OCI-LY3 (cell line): ENCODE measurements at regions not wholly inside any gene's neighbourhood (a gene's known extent, or its start where the extent isn't known, plus 50 kb on each side); places are given as distances from the start of the nearest gene placed in this dataset.

Source experiments
- H2AFZ ChIP-seq: fragments of 200-600, 300-600 bp; shearing (Covaris generic); 2 replicates; pipeline ENCODE4 v1.6.0; 2014; ENCODE audit warnings: antibody characterized with exemption, low read depth, low read length
- H3K27ac ChIP-seq: fragments of 200-600, 300-600 bp; sonication (generic); 2 replicates; pipeline ENCODE4 v1.5.1; 2014; ENCODE audit warnings: mild to moderate bottlenecking, low read length, moderate library complexity, mixed read lengths
- H3K27me3 ChIP-seq: fragments of 200-600, 300-600 bp; sonication (generic); 2 replicates; pipeline ENCODE4 v1.6.1; 2014; ENCODE audit warnings: low read depth, low read length, mixed read lengths
- H3K36me3 ChIP-seq: fragments of 200-600, 300-600 bp; sonication (generic); replicated peaks from 2 replicates; pipeline ENCODE3; 2014; ENCODE audit warnings: low read depth, low read length, mixed read lengths
- H3K4me1 ChIP-seq: fragments of 300-600, 200-600 bp; sonication (generic); 2 replicates; pipeline ENCODE4 v1.6.1; 2014; ENCODE audit warnings: low read length, mixed read lengths
- H3K4me2 ChIP-seq: fragments of 200-600, 300-600 bp; sonication (generic); 2 replicates; pipeline ENCODE4 v1.6.1; 2014; ENCODE audit warnings: low read length, mixed read lengths
- H3K4me3 ChIP-seq: fragments of 300-600, 200-600 bp; sonication (generic); 2 replicates; pipeline ENCODE4 v1.5.1; 2014; ENCODE audit warnings: antibody characterized with exemption, mild to moderate bottlenecking, low read length, moderate library complexity
- H3K79me2 ChIP-seq: fragments of 300-600, 200-600 bp; shearing (Covaris generic); 2 replicates; pipeline ENCODE4 v1.6.1; 2014; ENCODE audit warnings: mild to moderate bottlenecking, low read length, mixed read lengths
- H3K9ac ChIP-seq: fragments of 300-600, 200-600 bp; shearing (Covaris generic); 2 replicates; pipeline ENCODE4 v1.6.0; 2014; ENCODE audit warnings: mild to moderate bottlenecking, low read length, moderate library complexity
- H3K9me3 ChIP-seq: fragments of 200-600, 300-600 bp; shearing (Covaris generic); 2 replicates; pipeline ENCODE4 v1.6.1; 2014; ENCODE audit warnings: low read length, mixed read lengths; ENCODE audit not compliant: insufficient read depth
- H4K20me1 ChIP-seq: fragments of 200-600, 300-600 bp; sonication (generic); 2 replicates; pipeline ENCODE4 v1.6.1; 2016; ENCODE audit warnings: low read length, mixed read lengths; ENCODE audit not compliant: insufficient read depth
- CTCF ChIP-seq: fragments of 200-600, 300-600 bp; sonication (generic); IDR thresholded peaks from 2 replicates; pipeline ENCODE4 v1.5.1; 2014; ENCODE audit warnings: antibody characterized with exemption, low read length, low read depth
- EZH2phosphoT487 ChIP-seq: fragments of 200-600 bp; shearing (Covaris generic); IDR thresholded peaks from 2 replicates; pipeline ENCODE4 v1.6.1; 2018; ENCODE audit warnings: antibody characterized with exemption, mixed run types, low read depth

- H3K79me2 ChIP-seq, result no peaks in the 10 kb centered on the region
- no peak overlapping the region for H3K27ac ChIP-seq
- H3K9me3 ChIP-seq, result no peaks in the 10 kb centered on the region
- H3K9ac ChIP-seq, result no peak overlapping the region
- H3K4me1 ChIP-seq, result peaks cover 8% of the 10 kb centered on the region
- H3K4me2 ChIP-seq, result no peak overlapping the region
- TF ChIP-seq CTCF, result no peak
- TF ChIP-seq EZH2phosphoT487, result no peak
- no peak overlapping the region for H3K4me3 ChIP-seq
- peaks cover 18% of the 10 kb centered on the region for H3K27me3 ChIP-seq
- no peak overlapping the region for H2AFZ ChIP-seq
- no peaks in the 10 kb centered on the region for H3K36me3 ChIP-seq
- no peaks in the 10 kb centered on the region for H4K20me1 ChIP-seq
These were observed 105.1 kb upstream of the SLC6A6 start for GRCh38 chr3:14297305-14297704.

- H4K20me1 ChIP-seq, result no peaks in the 10 kb centered on the region
- no peak overlapping the region for H3K9ac ChIP-seq
- H2AFZ ChIP-seq, result no peak overlapping the region
- H3K9me3 ChIP-seq, result no peaks in the 10 kb centered on the region
- H3K4me1 ChIP-seq, result peaks cover 8% of the 10 kb centered on the region
- no peak overlapping the region for H3K4me3 ChIP-seq
- H3K27me3 ChIP-seq, result peaks cover 21% of the 10 kb centered on the region
- no peaks in the 10 kb centered on the region for H3K36me3 ChIP-seq
- no peak for TF ChIP-seq EZH2phosphoT487
- no peak for TF ChIP-seq CTCF
- no peak overlapping the region for H3K4me2 ChIP-seq
- no peaks in the 10 kb centered on the region for H3K79me2 ChIP-seq
- no peak overlapping the region for H3K27ac ChIP-seq
These were observed 104.6 kb upstream of the SLC6A6 start for GRCh38 chr3:14297784-14298236.

- peaks cover 8% of the 10 kb centered on the region for H3K4me1 ChIP-seq
- H2AFZ ChIP-seq, result no peak overlapping the region
- no peak for TF ChIP-seq EZH2phosphoT487
- no peak for TF ChIP-seq CTCF
- H3K9ac ChIP-seq, result no peak overlapping the region
- H3K9me3 ChIP-seq, result no peaks in the 10 kb centered on the region
- H3K4me2 ChIP-seq, result no peak overlapping the region
- H3K27me3 ChIP-seq, result peaks cover 27% of the 10 kb centered on the region
- no peak overlapping the region for H3K27ac ChIP-seq
- no peaks in the 10 kb centered on the region for H3K79me2 ChIP-seq
- H4K20me1 ChIP-seq, result no peaks in the 10 kb centered on the region
- H3K4me3 ChIP-seq, result no peak overlapping the region
- H3K36me3 ChIP-seq, result no peaks in the 10 kb centered on the region
These were observed 104.0 kb upstream of the SLC6A6 start for GRCh38 chr3:14298442-14298841.

- H3K4me3 ChIP-seq, result no peak overlapping the region
- no peaks in the 10 kb centered on the region for H4K20me1 ChIP-seq
- peaks cover 28% of the 10 kb centered on the region for H3K27me3 ChIP-seq
- no peak overlapping the region for H3K4me2 ChIP-seq
- no peaks in the 10 kb centered on the region for H3K9me3 ChIP-seq
- TF ChIP-seq EZH2phosphoT487 (no peak), CTCF (no peak)
- H3K9ac ChIP-seq, result no peak overlapping the region
- H3K36me3 ChIP-seq, result no peaks in the 10 kb centered on the region
- no peak overlapping the region for H2AFZ ChIP-seq
- H3K79me2 ChIP-seq, result no peaks in the 10 kb centered on the region
- H3K4me1 ChIP-seq, result peaks cover 8% of the 10 kb centered on the region
- H3K27ac ChIP-seq, result no peak overlapping the region
These were observed 103.3 kb upstream of the SLC6A6 start for GRCh38 chr3:14298991-14299555.
